ENCODE measurements at regions not wholly inside any gene's neighbourhood (a gene's known extent, or its start where the extent isn't known, plus 50 kb on each side); places are given as distances from the start of the nearest gene placed in this dataset.

DNA sequence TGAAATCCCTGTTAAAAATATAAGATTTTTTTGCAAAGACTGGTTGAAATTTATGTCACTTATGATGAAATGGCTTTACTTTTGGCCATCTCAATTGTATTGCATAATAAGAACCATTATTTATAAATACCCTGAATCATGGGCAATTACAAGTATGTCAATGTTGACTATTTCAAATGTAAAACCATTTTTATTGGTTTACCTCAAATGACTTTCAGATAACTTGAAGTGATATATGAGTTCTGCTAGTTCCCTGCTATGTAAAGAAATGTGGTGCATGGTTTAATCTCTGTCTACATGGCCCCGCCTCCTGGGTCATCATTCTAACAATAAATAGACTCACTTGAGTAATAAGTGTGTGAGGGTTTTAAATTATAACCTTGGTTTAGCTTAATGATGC lies 275.6 kb upstream of the PREP start:
- no peaks in the 10 kb centered on the region for H3K27me3 Mint-ChIP-seq
- TF ChIP-seq CTCF (IDR thresholded peaks at IDR 0.05), result no peak
- H3K27ac Mint-ChIP-seq, result no peak overlapping the region
- H3K4me1 Mint-ChIP-seq (ENCODE audit: low read depth), result no peaks in the 10 kb centered on the region
- Histone ChIP-seq H3K9me3 (ENCODE audit: control insufficient read depth in 1 of 2, insufficient read depth in 1 of 2, low read length in 2 of 2) (peaks cover 0 to 12% of the 10 kb centered on the region in 2 experiments), H3K4me3 (ENCODE audit: low read length) (no peak overlapping the region), H3K36me3 (ENCODE audit: insufficient read depth, low read length) (no peaks in the 10 kb centered on the region), H3K27me3 (ENCODE audit: control insufficient read depth in 1 of 2, insufficient read depth in 2 of 2, low read length in 2 of 2) (peaks cover 0 to 2% of the 10 kb centered on the region in 2 experiments), H3K4me1 (ENCODE audit: insufficient read depth, low read length) (no peaks in the 10 kb centered on the region), H3K27ac (ENCODE audit: low read depth in 1 of 2, low read length in 2 of 2) (no peak overlapping the region)
- peaks cover 12% of the 10 kb centered on the region for H3K9me3 Mint-ChIP-seq
- ChIA-PET CTCF (interaction anchor here (1.2 kb wide), 1 partner anchor 8 kb away, joined by 3 read pairs; no protein-coding TSS in a partner anchor), POLR2A (no interaction called here)
- no peaks in the 10 kb centered on the region for H3K36me3 Mint-ChIP-seq (ENCODE audit: low read depth)
- intact Hi-C loops (cut with DNase I, micrococcal nuclease), result no loop called here
- ATAC-seq (ENCODE audit: poor library complexity) (no peak), DNase-seq (no peak)
- no peak overlapping the region for H3K4me3 Mint-ChIP-seq

DNA sequence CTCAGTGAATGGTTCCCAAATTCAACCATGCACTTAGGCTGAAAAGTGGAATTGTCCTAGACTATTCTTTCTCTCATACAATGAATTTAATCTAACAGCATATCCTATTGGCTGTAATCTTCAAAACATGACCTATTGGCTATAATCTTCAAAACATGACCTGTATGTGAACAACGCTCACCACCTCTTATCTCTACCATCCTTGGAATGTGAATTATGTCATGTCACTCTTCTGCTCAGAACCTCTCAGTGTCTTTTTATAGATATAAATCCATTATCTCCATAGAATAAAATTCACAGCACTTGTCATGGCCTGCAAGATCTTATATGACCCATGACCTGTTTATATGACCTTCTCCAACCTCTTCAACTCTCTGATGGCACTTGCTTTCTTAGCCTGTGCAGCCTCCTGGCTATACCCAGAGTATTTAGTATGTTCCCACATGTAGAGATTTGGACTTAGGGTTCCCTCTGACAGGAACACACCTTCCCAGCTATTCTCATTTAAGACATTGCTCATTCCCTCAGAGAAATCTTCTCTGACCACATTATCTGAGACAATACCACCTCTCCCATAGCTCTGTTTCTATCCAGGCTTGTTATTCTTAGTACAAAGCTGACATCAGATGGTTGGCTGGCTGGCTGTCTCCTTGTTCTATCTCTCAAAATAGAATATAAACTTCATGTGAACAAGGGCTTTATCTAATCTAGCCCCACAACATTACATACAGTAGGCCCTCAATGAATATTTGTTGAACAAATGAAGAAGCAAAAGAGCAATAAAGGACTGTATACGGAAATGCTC lies 275.0 kb upstream of the PREP start:
- TF ChIP-seq CTCF (IDR thresholded peaks at IDR 0.05), result no peak
- no peaks in the 10 kb centered on the region for H3K36me3 Mint-ChIP-seq (ENCODE audit: low read depth)
- peaks cover 11% of the 10 kb centered on the region for H3K9me3 Mint-ChIP-seq
- H3K4me3 Mint-ChIP-seq, result no peak overlapping the region
- ATAC-seq (ENCODE audit: poor library complexity) (no peak), DNase-seq (no peak)
- ChIA-PET CTCF (no interaction called here), POLR2A (no interaction called here)
- intact Hi-C loops (cut with DNase I, micrococcal nuclease), result no loop called here
- H3K4me1 Mint-ChIP-seq (ENCODE audit: low read depth), result no peaks in the 10 kb centered on the region
- Histone ChIP-seq H3K36me3 (ENCODE audit: insufficient read depth, low read length) (no peaks in the 10 kb centered on the region), H3K4me3 (ENCODE audit: low read length) (no peak overlapping the region), H3K4me1 (ENCODE audit: insufficient read depth, low read length) (no peaks in the 10 kb centered on the region), H3K9me3 (ENCODE audit: control insufficient read depth in 1 of 2, insufficient read depth in 1 of 2, low read length in 2 of 2) (peaks cover 0 to 12% of the 10 kb centered on the region in 2 experiments), H3K27me3 (ENCODE audit: control insufficient read depth in 1 of 2, insufficient read depth in 2 of 2, low read length in 2 of 2) (peaks cover 0 to 2% of the 10 kb centered on the region in 2 experiments), H3K27ac (ENCODE audit: low read depth in 1 of 2, low read length in 2 of 2) (no peak overlapping the region)
- no peaks in the 10 kb centered on the region for H3K27me3 Mint-ChIP-seq
- no peak overlapping the region for H3K27ac Mint-ChIP-seq

GRCh38 chr6:105676857-105677256 lies 274.0 kb upstream of the PREP start:
- Histone ChIP-seq H3K27ac (ENCODE audit: low read depth in 1 of 2, low read length in 2 of 2) (no peak overlapping the region), H3K27me3 (ENCODE audit: control insufficient read depth in 1 of 2, insufficient read depth in 2 of 2, low read length in 2 of 2) (peaks cover 0 to 2% of the 10 kb centered on the region in 2 experiments), H3K4me3 (ENCODE audit: low read length) (no peak overlapping the region), H3K36me3 (ENCODE audit: insufficient read depth, low read length) (no peaks in the 10 kb centered on the region), H3K9me3 (ENCODE audit: control insufficient read depth in 1 of 2, insufficient read depth in 1 of 2, low read length in 2 of 2) (peaks cover 0 to 8% of the 10 kb centered on the region in 2 experiments), H3K4me1 (ENCODE audit: insufficient read depth, low read length) (no peaks in the 10 kb centered on the region)
- ATAC-seq (ENCODE audit: poor library complexity) (no peak), DNase-seq (no peak)
- no peak overlapping the region for H3K4me3 Mint-ChIP-seq
- ChIA-PET POLR2A (no interaction called here), CTCF (interaction anchor here (0.5 to 0.6 kb wide), 2 partner anchors 100 to 274 kb away, joined by 3 read pairs; no protein-coding TSS in a partner anchor)
- H3K27me3 Mint-ChIP-seq, result peaks cover 4% of the 10 kb centered on the region
- peaks cover 10% of the 10 kb centered on the region for H3K9me3 Mint-ChIP-seq
- intact Hi-C loops (cut with DNase I, micrococcal nuclease), result no loop called here
- no peaks in the 10 kb centered on the region for H3K36me3 Mint-ChIP-seq (ENCODE audit: low read depth)
- no peak for TF ChIP-seq CTCF (IDR thresholded peaks at IDR 0.05)
- H3K27ac Mint-ChIP-seq, result no peak overlapping the region
- no peaks in the 10 kb centered on the region for H3K4me1 Mint-ChIP-seq (ENCODE audit: low read depth)
